Astrocyte of the cerebellum (primary cell): ENCODE measurements at regions not wholly inside any gene's neighbourhood (a gene's known extent, or its start where the extent isn't known, plus 50 kb on each side); places are given as distances from the start of the nearest gene placed in this dataset.

ENCODE experiments used
- DNase-seq: peaks from one replicate; pipeline ENCODE4 v3.0.0-alpha.2; 2011; ENCODE audit warnings: low read depth
- H3K4me3 ChIP-seq: 2 replicates; pipeline ENCODE4 v1.5.1; 2011; ENCODE audit warnings: mild to moderate bottlenecking, low read depth, low read length, moderate library complexity
- CTCF ChIP-seq: IDR thresholded peaks from 2 replicates; pipeline ENCODE4 v1.5.1; 2012; ENCODE audit warnings: low read length, low read depth, moderate library complexity, mild to moderate bottlenecking; ENCODE audit errors: missing control alignments
- in situ Hi-C: cut with HindIII; loops from 2 replicates; pipeline ENCODE4 v1.10.0; 2017; ENCODE audit warnings: low sequenced_read_pairs

- no peak for DNase-seq
- TF ChIP-seq CTCF = no peak
- no peak overlapping the region for H3K4me3 ChIP-seq
- in situ Hi-C loops = no loop called here
Observed at GRCh38 chr6:167424700-167425099, 99.8 kb downstream of the TTLL2 start.

- no peak overlapping the region for H3K4me3 ChIP-seq
- in situ Hi-C loops = no loop called here
- DNase-seq = no peak
- TF ChIP-seq CTCF = no peak
Observed at GRCh38 chr6:167426084-167426483, 101.2 kb downstream of the TTLL2 start.

- DNase-seq = no peak
- H3K4me3 ChIP-seq = no peak overlapping the region
- in situ Hi-C loops = no loop called here
- TF ChIP-seq CTCF = no peak
Observed at GRCh38 chr6:167426651-167427050, 101.8 kb downstream of the TTLL2 start.

DNA sequence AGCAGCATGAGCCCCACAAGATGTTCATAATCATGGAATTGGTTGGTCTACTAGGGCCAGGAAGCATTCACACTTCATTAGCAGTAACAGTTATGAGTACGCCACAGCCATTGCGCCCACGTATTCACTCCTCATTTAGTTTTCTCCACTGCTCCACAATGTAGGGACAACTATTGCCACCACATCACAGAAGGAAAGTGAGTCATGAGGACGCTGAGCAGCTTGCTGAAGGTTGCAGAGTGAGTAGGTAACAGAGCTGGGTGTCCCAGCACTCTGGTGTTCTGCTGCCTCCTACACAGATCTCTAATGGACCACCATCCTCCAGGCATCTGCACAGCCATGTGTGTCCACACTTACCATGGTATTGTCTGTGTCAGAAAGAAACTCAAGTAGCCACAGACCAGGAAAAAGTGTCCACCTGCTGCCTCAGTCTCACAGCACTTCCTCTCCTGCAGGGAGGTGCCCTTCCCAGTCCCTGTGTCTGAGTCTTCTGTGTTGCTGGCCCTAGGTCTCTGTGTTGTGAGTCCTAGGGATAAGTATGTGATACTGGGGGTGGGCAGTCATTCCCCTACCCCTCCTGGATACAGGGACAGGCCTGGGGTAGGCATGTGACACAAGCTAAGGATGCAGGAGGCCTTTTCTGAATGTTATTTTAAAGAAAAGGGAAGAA is 103.9 kb downstream of the TTLL2 start:
- in situ Hi-C loops = no loop called here
- DNase-seq = no peak
- TF ChIP-seq CTCF = no peak
- no peak overlapping the region for H3K4me3 ChIP-seq

DNA sequence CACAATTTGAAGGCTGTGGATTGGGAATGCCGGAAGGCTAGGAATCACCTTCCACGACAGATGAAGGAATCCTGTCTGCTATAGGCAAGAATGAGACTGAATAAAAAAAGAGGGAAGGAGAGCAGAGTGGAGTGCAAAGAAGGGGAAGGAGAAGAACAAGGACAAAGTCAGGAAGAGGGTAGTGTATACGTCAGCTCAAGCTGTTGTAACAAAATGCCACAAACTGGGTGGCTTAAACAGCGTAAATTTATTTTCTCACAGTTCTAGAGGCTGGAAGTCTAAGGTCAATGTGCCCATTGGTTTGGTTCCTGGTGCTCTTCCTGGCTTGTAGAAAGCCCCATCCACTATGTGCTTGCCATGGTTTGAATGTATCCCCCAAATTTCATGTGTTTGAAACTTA is 104.5 kb downstream of the TTLL2 start:
- no peak for DNase-seq
- H3K4me3 ChIP-seq = no peak overlapping the region
- TF ChIP-seq CTCF = no peak
- in situ Hi-C loops = no loop called here

GRCh38 chr6:167435209-167435728 is 110.4 kb downstream of the TTLL2 start:
- H3K4me3 ChIP-seq = no peak overlapping the region
- no peak for TF ChIP-seq CTCF
- no peak for DNase-seq
- in situ Hi-C loops = no loop called here
